HUES64 (cell line): ENCODE measurements at regions not wholly inside any gene's neighbourhood (a gene's known extent, or its start where the extent isn't known, plus 50 kb on each side); places are given as distances from the start of the nearest gene placed in this dataset.

Experiments used
- H3K27ac ChIP-seq: 2 replicates; pipeline ENCODE4 v1.7.0; 2013; ENCODE audit warnings: low read depth, low read length, inconsistent platforms
- H3K27me3 ChIP-seq: 2 replicates; pipeline ENCODE4 v1.6.1; 2013; ENCODE audit warnings: mild to moderate bottlenecking, low read length; ENCODE audit not compliant: insufficient read depth
- H3K36me3 ChIP-seq: 2 replicates; pipeline ENCODE4 v1.6.1; 2013; ENCODE audit warnings: mild to moderate bottlenecking, low read length; ENCODE audit not compliant: insufficient read depth
- H3K4me1 ChIP-seq: 2 replicates; pipeline ENCODE4 v1.6.1; 2013; ENCODE audit warnings: mild to moderate bottlenecking, low read length, moderate library complexity; ENCODE audit not compliant: insufficient read depth
- H3K4me3 ChIP-seq: 2 replicates; pipeline ENCODE4 v1.5.1; 2013; ENCODE audit warnings: mild to moderate bottlenecking, low read length, moderate library complexity
- H3K9ac ChIP-seq: 2 replicates; pipeline ENCODE4 v1.6.1; 2013; ENCODE audit warnings: mild to moderate bottlenecking, low read depth, low read length
- H3K9me3 ChIP-seq: 2 replicates; pipeline ENCODE4 v1.6.1; 2013; ENCODE audit warnings: low read depth, low read length; ENCODE audit not compliant: insufficient read depth
- WGBS: fragments of 150-250, 120-280 bp; methylation state at CpG from one replicate; pipeline ENCODE4 v1.1.7; 2013; ENCODE audit warnings: missing lambda C conversion rate; 5-methylcytosine and 5-hydroxymethylcytosine counted together

DNA sequence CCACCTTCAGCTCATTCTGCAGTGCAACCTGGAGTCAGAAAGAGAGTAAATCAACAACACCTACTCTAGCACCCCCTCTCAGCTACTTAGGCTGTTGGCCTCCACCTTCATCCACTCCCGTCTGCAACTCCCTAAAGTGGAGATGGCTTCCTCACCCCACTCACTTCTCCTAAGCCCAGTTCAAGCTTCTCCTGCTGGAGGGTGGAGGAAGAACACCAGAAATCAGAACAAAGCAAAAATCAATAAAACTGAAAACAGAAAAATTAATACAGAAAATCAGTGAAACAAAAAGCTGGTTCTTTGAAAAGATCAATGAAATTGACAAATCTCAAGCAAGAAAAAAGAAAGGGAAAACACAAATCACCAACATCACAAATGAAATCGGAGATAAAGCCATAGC is 191.7 kb downstream of the ANAPC1 start:
- 91% methylated on average over 2 of the region's 2 CpGs for WGBS
- H3K27ac ChIP-seq, result no peak overlapping the region

DNA sequence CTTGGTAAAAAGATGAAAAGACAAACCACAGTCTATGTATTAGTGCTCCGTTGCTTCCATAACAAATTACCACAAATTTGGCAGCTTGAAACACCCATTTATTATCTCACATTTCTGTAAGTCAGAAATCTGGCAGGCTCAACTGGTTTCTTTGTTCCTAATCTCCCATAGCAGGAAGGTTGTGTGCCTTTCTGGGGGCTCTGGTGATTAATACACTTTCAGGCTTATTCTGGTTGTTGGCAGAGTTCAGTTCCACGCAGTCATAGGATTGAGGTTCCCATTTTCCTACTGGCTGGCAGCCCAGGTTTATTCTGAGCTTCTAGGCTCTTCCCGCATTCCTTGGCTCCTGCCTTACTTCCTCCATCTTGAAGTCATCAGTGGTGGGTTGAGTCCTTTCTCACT is 189.3 kb downstream of the ANAPC1 start:
- Histone ChIP-seq H3K4me1 (peaks cover 11% of the 10 kb centered on the region), H3K9me3 (peaks cover 10% of the 10 kb centered on the region; the same call in 1 of the 2 replicates), H3K4me3 (no peak overlapping the region), H3K27ac (no peak overlapping the region), H3K36me3 (no peaks in the 10 kb centered on the region), H3K9ac (no peak overlapping the region), H3K27me3 (no peaks in the 10 kb centered on the region)
- 94% methylated on average over 3 of the region's 3 CpGs for WGBS

More for the DNA sequence above, 191.7 kb downstream of the ANAPC1 start:
- H3K36me3 ChIP-seq, result no peaks in the 10 kb centered on the region
- H3K27me3 ChIP-seq, result no peaks in the 10 kb centered on the region
- no peak overlapping the region for H3K9ac ChIP-seq
- H3K4me1 ChIP-seq, result no peaks in the 10 kb centered on the region
- H3K9me3 ChIP-seq, result peaks cover 10% of the 10 kb centered on the region; the same call in 1 of the 2 replicates
- H3K4me3 ChIP-seq, result no peak overlapping the region

DNA sequence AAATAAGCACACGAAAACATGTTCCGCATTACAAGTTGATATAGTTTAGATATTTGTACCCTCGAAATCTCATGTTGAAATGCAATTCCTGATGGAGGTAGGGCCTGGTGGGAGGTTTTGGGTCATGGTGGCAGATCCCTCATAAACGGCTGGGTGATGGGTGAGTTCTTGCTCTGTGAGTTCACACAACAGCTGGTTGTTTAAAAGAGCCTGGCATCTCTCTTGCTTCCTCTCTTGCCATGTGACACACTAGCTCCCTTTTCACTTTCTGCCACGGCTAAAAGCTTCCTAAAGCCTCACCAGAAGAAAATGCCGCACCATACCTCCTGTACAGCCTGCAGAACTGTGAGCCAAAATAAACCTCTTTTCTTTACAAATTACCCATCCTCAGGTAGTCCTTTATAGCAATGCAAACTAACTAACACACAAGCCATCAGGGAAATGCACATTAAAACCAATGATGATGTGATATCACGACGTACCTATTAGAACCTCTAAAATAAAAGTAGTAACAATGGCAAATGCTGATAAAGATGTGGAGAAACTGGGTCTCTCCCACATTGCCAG is 188.5 kb downstream of the ANAPC1 start:
- Histone ChIP-seq H3K27me3 (no peaks in the 10 kb centered on the region), H3K27ac (no peak overlapping the region), H3K9me3 (peaks cover 10% of the 10 kb centered on the region; the same call in 1 of the 2 replicates), H3K4me1 (peaks cover 11% of the 10 kb centered on the region), H3K4me3 (no peak overlapping the region), H3K9ac (no peak overlapping the region), H3K36me3 (no peaks in the 10 kb centered on the region)
- WGBS, result 95% methylated on average over 6 of the region's 8 CpGs

DNA sequence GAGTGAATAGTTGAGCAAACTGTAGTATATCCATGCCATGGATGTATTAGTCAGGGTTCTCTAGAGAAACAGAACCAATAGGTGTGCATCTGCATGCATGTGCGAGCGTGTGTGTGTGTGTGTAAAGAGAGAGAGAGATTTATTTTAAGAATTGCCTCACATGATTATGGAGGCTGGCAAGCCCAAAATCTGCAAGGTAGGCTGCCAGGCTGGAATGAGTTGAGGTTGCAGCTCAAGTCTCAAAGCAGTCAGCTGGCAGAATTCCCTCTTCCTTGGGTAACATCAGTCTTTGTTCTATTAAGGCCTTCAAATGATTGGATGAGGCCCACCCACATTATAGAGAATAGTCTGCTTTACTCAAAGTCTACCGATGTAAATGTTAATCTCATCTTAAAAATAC is 187.8 kb downstream of the ANAPC1 start:
- Histone ChIP-seq H3K4me3 (no peak overlapping the region), H3K27me3 (no peaks in the 10 kb centered on the region), H3K9ac (no peak overlapping the region), H3K27ac (no peak overlapping the region), H3K4me1 (peaks cover 11% of the 10 kb centered on the region), H3K9me3 (peaks cover 10% of the 10 kb centered on the region; the same call in 1 of the 2 replicates), H3K36me3 (no peaks in the 10 kb centered on the region)
- WGBS, result 97% methylated on average over 3 of the region's 3 CpGs

DNA sequence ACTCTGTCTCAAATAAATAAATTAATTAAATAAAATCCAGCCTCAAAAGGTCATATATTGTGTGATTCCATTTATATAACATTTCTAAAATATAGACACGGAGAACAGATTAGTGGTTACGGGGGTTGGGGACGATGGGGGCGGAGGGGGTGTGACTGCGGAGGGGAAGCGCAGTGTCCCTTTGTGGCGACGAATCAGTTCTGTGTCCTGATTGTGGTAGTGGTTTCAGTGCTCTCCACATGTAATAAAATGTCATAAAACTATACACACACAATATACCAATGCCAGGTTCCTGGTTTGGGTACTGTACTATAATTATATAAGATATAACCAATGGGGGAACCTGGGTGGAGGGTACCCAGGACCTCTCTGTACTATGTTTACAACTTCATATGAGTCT is 186.4 kb downstream of the ANAPC1 start:
- peaks cover 14% of the 10 kb centered on the region for H3K4me1 ChIP-seq
- no peaks in the 10 kb centered on the region for H3K27me3 ChIP-seq
- 100% methylated on average over 7 of the region's 8 CpGs for WGBS
- H3K4me3 ChIP-seq, result no peak overlapping the region
- H3K9me3 ChIP-seq, result peaks cover 10% of the 10 kb centered on the region; the same call in 1 of the 2 replicates
- no peak overlapping the region for H3K9ac ChIP-seq
- no peaks in the 10 kb centered on the region for H3K36me3 ChIP-seq
- H3K27ac ChIP-seq, result no peak overlapping the region

DNA sequence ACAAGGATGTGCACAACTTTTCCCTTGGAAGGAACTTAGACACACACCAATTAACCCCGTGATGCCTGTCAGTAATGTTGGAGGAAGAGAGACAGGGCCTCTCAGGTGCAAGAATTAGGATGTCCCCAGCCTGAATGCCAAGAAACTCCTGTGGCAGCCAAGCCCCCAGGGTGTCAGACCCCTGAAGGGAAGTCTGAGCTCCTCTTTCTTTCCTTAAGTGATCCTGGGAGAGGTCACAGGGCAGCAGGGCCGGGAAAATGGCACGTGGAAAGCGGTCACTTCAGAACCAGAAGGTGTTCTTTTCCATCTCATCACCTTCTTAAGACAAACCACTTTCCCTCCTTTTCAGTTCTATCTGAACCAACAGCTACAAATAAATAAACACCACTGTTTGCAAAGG is 185.9 kb downstream of the ANAPC1 start:
- Histone ChIP-seq H3K9me3 (peaks cover 10% of the 10 kb centered on the region; the same call in 1 of the 2 replicates), H3K9ac (no peak overlapping the region), H3K36me3 (no peaks in the 10 kb centered on the region), H3K27me3 (no peaks in the 10 kb centered on the region), H3K4me1 (peaks cover 16% of the 10 kb centered on the region), H3K4me3 (no peak overlapping the region), H3K27ac (no peak overlapping the region)
- WGBS, result 81% methylated on average over 4 of the region's 4 CpGs

DNA sequence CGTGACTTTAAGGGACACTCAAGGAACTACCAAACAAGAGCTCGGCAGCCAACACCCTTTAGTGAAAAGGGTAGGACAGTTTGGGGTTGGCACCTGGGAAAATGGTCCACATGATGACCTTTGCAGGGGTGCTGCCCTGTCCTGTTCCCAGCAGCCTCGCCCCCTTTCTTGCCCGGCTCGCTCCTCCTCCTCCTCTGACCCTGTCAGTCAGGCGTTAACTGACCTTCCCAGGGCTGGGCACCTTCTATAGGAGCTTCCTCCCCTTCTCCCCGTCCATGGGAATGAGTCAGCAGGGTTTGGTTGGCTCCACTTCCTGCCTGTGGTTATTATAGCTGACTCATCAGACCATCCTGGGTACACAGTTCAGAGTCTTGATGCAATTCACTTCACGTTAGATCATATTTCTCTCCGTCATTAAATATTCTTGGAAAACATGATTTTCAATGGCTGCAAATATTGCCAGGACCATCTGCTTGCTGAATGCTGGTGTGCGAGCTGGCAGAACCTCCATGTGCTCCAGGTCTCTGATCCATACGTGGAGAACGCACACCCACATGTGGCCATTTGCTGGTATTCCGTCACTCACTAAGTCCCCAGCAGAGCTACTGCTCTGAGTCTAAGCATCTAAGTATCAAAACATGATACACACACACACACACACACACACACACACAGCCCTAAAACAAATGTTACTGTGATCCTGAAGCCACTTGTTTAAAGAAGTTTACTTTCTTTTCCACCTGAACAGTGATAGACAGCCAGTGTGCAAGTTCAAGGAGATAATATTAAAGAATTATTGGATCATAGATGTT is 185.0 kb downstream of the ANAPC1 start:
- Histone ChIP-seq H3K27ac (no peak overlapping the region), H3K27me3 (no peaks in the 10 kb centered on the region), H3K4me1 (peaks cover 17% of the 10 kb centered on the region), H3K36me3 (no peaks in the 10 kb centered on the region), H3K4me3 (no peak overlapping the region), H3K9ac (no peak overlapping the region), H3K9me3 (peaks cover 10% of the 10 kb centered on the region; the same call in 1 of the 2 replicates)
- 75% methylated on average over 13 of the region's 13 CpGs for WGBS

DNA sequence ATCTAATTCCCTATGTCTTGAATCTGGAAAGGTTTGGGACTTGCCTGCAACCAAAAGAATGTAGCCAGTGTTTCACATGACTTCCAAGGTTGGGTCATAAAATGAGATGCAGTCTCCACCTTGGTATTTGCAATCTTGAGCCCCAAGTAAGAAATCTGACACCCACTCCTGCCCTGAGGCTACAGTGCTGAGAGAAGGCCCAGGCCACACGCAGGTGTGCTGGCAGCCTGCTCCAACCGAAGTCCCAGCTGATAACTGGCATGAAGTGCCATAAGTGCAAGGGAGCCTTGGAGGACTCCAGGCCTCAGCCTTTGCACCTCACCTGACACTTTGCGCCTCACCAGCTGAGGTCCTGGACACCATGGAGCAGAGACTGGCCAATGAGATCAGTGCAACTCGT is 182.7 kb downstream of the ANAPC1 start:
- Histone ChIP-seq H3K9me3 (no peaks in the 10 kb centered on the region), H3K4me3 (no peak overlapping the region), H3K4me1 (peaks cover 36% of the 10 kb centered on the region), H3K27me3 (no peaks in the 10 kb centered on the region), H3K36me3 (no peaks in the 10 kb centered on the region), H3K9ac (no peak overlapping the region), H3K27ac (no peak overlapping the region)
- 85% methylated on average over 4 of the region's 4 CpGs for WGBS

DNA sequence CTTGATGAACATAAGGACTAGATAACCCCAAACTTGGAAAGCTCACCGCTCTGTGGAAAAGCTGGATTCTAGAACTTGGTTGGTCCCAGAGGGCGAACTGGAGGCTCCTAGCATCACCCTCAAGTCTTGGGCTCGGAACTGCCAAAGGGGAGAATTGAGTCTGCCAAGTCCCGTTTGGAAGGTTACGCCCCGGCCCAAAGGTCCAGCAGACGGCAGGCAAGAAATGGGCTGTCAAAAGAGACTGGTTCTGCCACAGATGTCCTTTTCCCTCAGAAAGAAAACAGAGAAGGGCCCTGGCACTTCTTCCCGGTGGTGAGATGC is 182.2 kb downstream of the ANAPC1 start:
- no peak overlapping the region for H3K9ac ChIP-seq

DNA sequence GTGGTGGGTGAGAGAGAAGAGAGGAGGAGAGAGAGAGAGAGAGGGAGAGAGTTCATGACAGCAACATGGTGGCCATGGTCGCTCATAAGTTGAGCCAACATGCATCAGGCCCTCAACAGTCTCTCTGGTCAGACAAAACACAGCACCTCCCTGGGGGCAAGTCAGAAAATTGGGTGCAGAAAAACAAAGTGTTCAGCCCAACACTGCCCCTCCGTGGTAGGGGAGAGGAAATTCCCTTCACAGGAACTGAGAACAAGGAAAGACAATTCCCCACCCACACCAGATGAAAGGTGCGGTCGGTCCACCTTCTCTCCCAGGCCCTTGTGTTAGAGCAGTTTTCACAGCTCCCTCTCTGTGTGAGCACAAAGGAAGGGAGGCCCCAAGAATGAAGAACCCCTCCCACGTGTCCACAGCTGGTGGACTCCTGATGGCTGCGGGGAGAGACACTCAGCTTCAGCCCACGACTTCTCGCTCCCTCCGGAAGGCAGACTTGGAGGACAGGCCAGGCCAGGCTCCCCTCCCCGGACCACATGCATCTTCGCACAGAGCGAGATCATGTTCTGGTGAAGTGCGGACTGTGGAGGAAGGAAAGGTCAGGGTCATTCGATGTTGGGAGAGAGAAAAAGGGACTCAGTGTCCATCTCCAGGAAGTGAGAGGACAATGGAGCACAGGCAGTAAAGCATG is 181.7 kb downstream of the ANAPC1 start:
- H3K36me3 ChIP-seq, result no peaks in the 10 kb centered on the region
- no peak overlapping the region for H3K4me3 ChIP-seq
- peak overlapping the region; percentile 3; the same call in 1 of the 2 replicates for H3K9ac ChIP-seq
- H3K4me1 ChIP-seq, result peaks cover 40% of the 10 kb centered on the region
- WGBS, result 70% methylated on average over 13 of the region's 14 CpGs
- no peaks in the 10 kb centered on the region for H3K9me3 ChIP-seq
- H3K27ac ChIP-seq, result 0 out of 2 replicates have a peak overlapping the region, but pooled peaks have one; percentile 12
- H3K27me3 ChIP-seq, result no peaks in the 10 kb centered on the region

More for the DNA sequence above, 182.2 kb downstream of the ANAPC1 start:
- no peaks in the 10 kb centered on the region for H3K27me3 ChIP-seq
- H3K27ac ChIP-seq, result no peak overlapping the region
- H3K4me1 ChIP-seq, result peaks cover 40% of the 10 kb centered on the region
- H3K36me3 ChIP-seq, result no peaks in the 10 kb centered on the region
- no peak overlapping the region for H3K4me3 ChIP-seq
- no peaks in the 10 kb centered on the region for H3K9me3 ChIP-seq
- WGBS, result 93% methylated on average over 8 of the region's 8 CpGs

DNA sequence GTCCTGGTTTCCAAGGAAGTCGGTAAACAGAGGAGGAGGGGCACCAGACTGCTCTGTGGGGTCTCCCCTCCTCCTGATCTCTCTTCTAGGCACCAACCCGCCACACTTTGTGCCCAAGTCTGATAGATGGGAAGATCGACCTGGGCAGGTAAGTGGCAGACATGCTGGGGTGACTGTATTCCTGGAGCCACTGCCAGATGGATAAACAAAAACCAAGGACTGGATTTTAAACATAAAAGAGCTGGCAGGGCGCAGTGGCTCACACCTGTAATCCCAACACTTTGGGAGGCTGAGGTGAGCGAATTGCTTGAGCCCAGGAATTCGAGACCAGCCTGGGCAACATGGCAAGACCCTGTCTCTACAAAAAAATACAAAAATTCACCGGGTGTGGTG is 181.2 kb downstream of the ANAPC1 start:
- 0 out of 2 replicates have a peak overlapping the region, but pooled peaks have one; percentile 12 for H3K27ac ChIP-seq
- peaks cover 40% of the 10 kb centered on the region for H3K4me1 ChIP-seq
- H3K9ac ChIP-seq, result no peak overlapping the region; the same call in 1 of the 2 replicates
- no peaks in the 10 kb centered on the region for H3K36me3 ChIP-seq
- H3K9me3 ChIP-seq, result no peaks in the 10 kb centered on the region
- 85% methylated on average over 7 of the region's 7 CpGs for WGBS
- no peak overlapping the region for H3K4me3 ChIP-seq
- no peaks in the 10 kb centered on the region for H3K27me3 ChIP-seq
